A549 (cell line): ENCODE measurements at regions not wholly inside any gene's neighbourhood (a gene's known extent, or its start where the extent isn't known, plus 50 kb on each side); places are given as distances from the start of the nearest gene placed in this dataset.

ENCODE experiments used
- ATAC-seq, 2 experiments: fragments of 200-7000 bp in 1 of 2; fragments of >200 bp in 1 of 2; cut with Nextera tagmentation in 1 of 2; cut with Tn5 transposase in 1 of 2; 3 replicates each; pipeline versions ENCODE4 v1.8.0 to v1.9.1; 2018 to 2020; ENCODE audit warnings: mild to moderate bottlenecking in 1 of 2, moderate library complexity in 1 of 2
- CTCF ChIA-PET: fragments of 300-600 bp; sonication (Branson Sonifier 250); formaldehyde crosslinking; extraction: SDS; loops from one replicate; lab custom pipeline; 2021; ENCODE audit warnings: antibody characterized with exemption, inconsistent platforms; lab: Yijun Ruan, JAX
- POLR2A ChIA-PET: fragments of 350-600 bp; formaldehyde crosslinking; extraction: SDS; loops from one replicate; lab custom pipeline; 2021; ENCODE audit warnings: antibody characterized with exemption, inconsistent platforms; lab: Yijun Ruan, JAX
- DNase-seq, 2 experiments: peaks; one replicate each; pipeline versions ENCODE4 v3.0.0 to v3.0.0-alpha.2; 2011 to 2016; ENCODE audit warnings: low read depth in 1 of 2, low spot score in 1 of 2
- FAIRE-seq: peaks from 2 replicates; lab custom pipeline; 2011; peaks lifted over from hg19 to GRCh38; lab: Jason Lieb, UNC
- H3K27ac ChIP-seq, 2 experiments: fragments of >200 bp; sonication (Bioruptor Twin); formaldehyde crosslinking; 3 replicates each; pipeline ENCODE4 v1.5.1; 2016 to 2017
- H3K4me1 ChIP-seq: fragments of >200 bp; sonication (Bioruptor Twin); formaldehyde crosslinking; 3 replicates; pipeline ENCODE4 v1.6.1; 2016
- H3K4me2 ChIP-seq: fragments of >200 bp; sonication (Bioruptor Twin); formaldehyde crosslinking; 3 replicates; pipeline ENCODE4 v1.6.1; 2016
- H3K4me3 ChIP-seq: fragments of >200 bp; sonication (Bioruptor Twin); formaldehyde crosslinking; 3 replicates; pipeline ENCODE4 v1.5.1; 2016
- H3K9me3 ChIP-seq: fragments of >200 bp; sonication (Bioruptor Twin); formaldehyde crosslinking; 3 replicates; pipeline ENCODE4 v1.6.1; 2016
- ATOH8 ChIP-seq: fragments of 250-450 bp; sonication (Bioruptor Pico); IDR thresholded peaks from 2 replicates; pipeline ENCODE4 v1.5.0; 2020; ENCODE audit warnings: low read depth, mild to moderate bottlenecking, moderate library complexity
- CHD4 ChIP-seq: fragments of 200-600 bp; sonication (generic); IDR thresholded peaks from 2 replicates; pipeline ENCODE4 v1.6.1; 2016; ENCODE audit warnings: antibody characterized with exemption, mild to moderate bottlenecking, borderline replicate concordance
- CTCF ChIP-seq: fragments of >200 bp; sonication (Bioruptor Twin); formaldehyde crosslinking; IDR thresholded peaks from 3 replicates; pipeline ENCODE4 v1.5.1; 2016
- EHF ChIP-seq: fragments of 250-450 bp; sonication (Bioruptor Pico); IDR thresholded peaks from 2 replicates; pipeline ENCODE4 v1.5.0; 2020; ENCODE audit warnings: mild to moderate bottlenecking
- EHMT2 ChIP-seq: fragments of 200-600 bp; sonication (generic); IDR thresholded peaks from 2 replicates; pipeline ENCODE4 v1.6.1; 2016; ENCODE audit warnings: antibody characterized with exemption, low read depth, mild to moderate bottlenecking, moderate library complexity
- FOSB ChIP-seq: fragments of 250-450 bp; sonication (Bioruptor Pico); IDR thresholded peaks from 2 replicates; pipeline ENCODE4 v1.5.0; 2020; ENCODE audit warnings: mild to moderate bottlenecking, moderate library complexity
- HES2 ChIP-seq: fragments of >200 bp; sonication (Bioruptor Twin); formaldehyde crosslinking; IDR thresholded peaks from 2 replicates; pipeline ENCODE4 v1.6.1; 2016
- HEYL ChIP-seq: fragments of 250-450 bp; sonication (Bioruptor Pico); IDR thresholded peaks from 2 replicates; pipeline ENCODE4 v1.8.0; 2021; ENCODE audit warnings: mild to moderate bottlenecking, moderate library complexity
- HMGXB4 ChIP-seq: fragments of 250-450 bp; sonication (Bioruptor Pico); IDR thresholded peaks from 2 replicates; pipeline ENCODE4 v1.5.0; 2021; ENCODE audit warnings: mild to moderate bottlenecking, moderate library complexity, borderline replicate concordance
- JUN ChIP-seq, 2 experiments: fragments of >200 bp; sonication (Bioruptor Twin); formaldehyde crosslinking; IDR thresholded peaks; 2 replicates in 1 of 2; 3 replicates in 1 of 2; pipeline ENCODE4 v1.6.1; 2016 to 2017
- MAZ ChIP-seq: fragments of 150-350 bp; IDR thresholded peaks from 2 replicates; pipeline ENCODE4 v1.6.1; 2014; ENCODE audit warnings: antibody characterized with exemption, low read depth, low read length, borderline replicate concordance
- NFE2L2 ChIP-seq: fragments of 150-350 bp; conservative IDR thresholded peaks from 2 replicates; pipeline ENCODE4 v1.6.1; 2014; ENCODE audit warnings: low read length
- RARB ChIP-seq: fragments of 250-450 bp; sonication (Bioruptor Pico); IDR thresholded peaks from 2 replicates; pipeline ENCODE4 v1.8.0; 2021; ENCODE audit warnings: mild to moderate bottlenecking, moderate library complexity
- RCOR1 ChIP-seq: fragments of 150-350 bp; IDR thresholded peaks from 2 replicates; pipeline ENCODE4 v1.6.1; 2014; ENCODE audit warnings: antibody characterized with exemption, low read length, low read depth
- SMC3 ChIP-seq: fragments of >200 bp; sonication (Bioruptor Twin); formaldehyde crosslinking; IDR thresholded peaks from 3 replicates; pipeline ENCODE4 v1.6.1; 2018; ENCODE audit warnings: inconsistent platforms
- ZC3H11A ChIP-seq: fragments of 450-650 bp; IDR thresholded peaks from 2 replicates; pipeline ENCODE4 v1.6.1; 2014; ENCODE audit warnings: antibody characterized with exemption, mild to moderate bottlenecking
- WGBS: methylation state at CpG from one replicate; pipeline ENCODE4 v1.1.6; 2017; ENCODE audit errors: missing lambda C conversion rate; 5-methylcytosine and 5-hydroxymethylcytosine counted together

- Histone ChIP-seq H3K4me3 (no peak overlapping the region), H3K4me2 (no peak overlapping the region), H3K4me1 (no peaks in the 10 kb centered on the region), H3K9me3 (no peaks in the 10 kb centered on the region), H3K27ac (no peak overlapping the region)
- 58% methylated on average over 4 of the region's 4 CpGs for WGBS
- ATAC-seq (no peak), DNase-seq (no peak), FAIRE-seq (no peak)
- no peak for TF ChIP-seq CTCF
- no peak for TF ChIP-seq EHMT2
- ChIA-PET CTCF (no interaction called here), POLR2A (no interaction called here)
These were observed 410.7 kb downstream of the CENPC start for GRCh38 chr4:67134616-67135015.

GRCh38 chr4:67133162-67133561, 412.1 kb downstream of the CENPC start:
- no peak overlapping the region for H3K27ac ChIP-seq
- ChIA-PET CTCF (no interaction called here), POLR2A (no interaction called here)
- no peaks in the 10 kb centered on the region for H3K9me3 ChIP-seq
- whole genome bisulfite sequencing, result 11% methylated on average over 2 of the region's 2 CpGs
- FAIRE-seq, result no peak
- H3K4me3 ChIP-seq, result no peak overlapping the region
- no peak for ATAC-seq
- no peak for DNase-seq
- no peak overlapping the region for H3K4me2 ChIP-seq
- no peak for TF ChIP-seq FOSB (CRISPR knock-in tag)
- TF ChIP-seq HMGXB4 (CRISPR knock-in tag), result no peak
- TF ChIP-seq HES2, result no peak
- no peak for TF ChIP-seq NFE2L2
- no peak for TF ChIP-seq ZC3H11A
- TF ChIP-seq MAZ, result no peak
- TF ChIP-seq CHD4, result no peak
- TF ChIP-seq RCOR1, result no peak
- TF ChIP-seq JUN (IDR thresholded peaks at IDR 0.05), result no peak
- TF ChIP-seq EHF (CRISPR knock-in tag), result no peak
- no peak for TF ChIP-seq ATOH8
- H3K4me1 ChIP-seq, result no peaks in the 10 kb centered on the region

GRCh38 chr4:67131224-67131623, 414.1 kb downstream of the CENPC start:
- ATAC-seq (no peak), DNase-seq (no peak), FAIRE-seq (no peak)
- Histone ChIP-seq H3K4me1 (no peaks in the 10 kb centered on the region), H3K27ac (no peak overlapping the region), H3K4me2 (no peak overlapping the region), H3K9me3 (no peaks in the 10 kb centered on the region), H3K4me3 (no peak overlapping the region)
- CTCF ChIA-PET, result no interaction called here
- POLR2A ChIA-PET, result no interaction called here
- TF ChIP-seq RARB (CRISPR knock-in tag) (no peak), SMC3 (no peak), HEYL (CRISPR knock-in tag) (no peak), ATOH8 (no peak), ZC3H11A (no peak)
